Spleen (tissue), 7 donors: ENCODE measurements at regions not wholly inside any gene's neighbourhood (a gene's known extent, or its start where the extent isn't known, plus 50 kb on each side); places are given as distances from the start of the nearest gene placed in this dataset.

Experiments used
- CTCF ChIP-seq, 11 experiments: fragments of 200-600 bp in 7 of 11; fragments of 450-650 bp in 4 of 11; sonication (generic) in 4 of 11; IDR thresholded peaks in 8 of 11; conservative IDR thresholded peaks in 3 of 11; 1 replicate in 7 of 11; 2 replicates in 4 of 11; pipeline versions ENCODE4 v1.4.0 to v1.8.0; 2016 to 2021; ENCODE audit warnings: antibody characterized with exemption in 11 of 11, inconsistent platforms in 4 of 11, mild to moderate bottlenecking in 1 of 11
- POLR2AphosphoS5 ChIP-seq, 3 donors: sonication (generic); formaldehyde crosslinking; IDR thresholded peaks; one replicate each; pipeline ENCODE4 v1.5.1; 2017; ENCODE audit warnings: antibody characterized with exemption in 3 of 3
- donor health status: DM: no; HTN: no; CAD: no; lungs with moderate emphysema.
- donor health status: DM: no; HTN: no; CAD: no.
- donor health status: DM: no; HTN: no; CAD: no.

DNA sequence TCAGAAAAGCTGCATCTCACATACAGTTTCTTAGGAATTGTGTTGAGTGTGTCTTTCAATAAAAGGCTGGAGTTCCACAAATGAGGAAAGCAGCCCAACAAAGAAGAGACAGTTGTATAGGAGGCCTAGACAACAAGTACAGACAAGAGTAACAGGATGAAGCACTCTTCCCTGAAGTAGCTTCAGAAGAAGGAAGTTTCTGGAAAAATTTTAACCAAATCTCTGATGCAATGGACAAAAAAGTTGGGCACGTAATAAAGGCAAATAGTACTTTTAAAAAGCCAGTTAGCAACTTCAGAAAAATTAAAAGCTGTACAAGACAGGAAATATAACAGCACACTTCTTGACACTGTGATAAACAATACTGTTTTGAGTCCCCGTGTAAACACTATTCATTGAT, 134.1 kb upstream of the PLEKHG7 start:
- TF ChIP-seq CTCF (IDR thresholded peaks at IDR 0.05 in 8 of 11, conservative IDR thresholded peaks at IDR 0.05 in 3 of 11) (no peak), POLR2AphosphoS5 (IDR thresholded peaks at IDR 0.05) (no peak)
